Neural cell (in vitro differentiated cells): ENCODE measurements at regions not wholly inside any gene's neighbourhood (a gene's known extent, or its start where the extent isn't known, plus 50 kb on each side); places are given as distances from the start of the nearest gene placed in this dataset.

Experiments used
- MXI1 ChIP-seq: fragments of 450-650 bp; conservative IDR thresholded peaks from 2 replicates; pipeline ENCODE4 v1.6.1; 2014; ENCODE audit warnings: antibody characterized with exemption, mild to moderate bottlenecking; ENCODE audit not compliant: poor library complexity, severe bottlenecking
- TAF1 ChIP-seq: IDR thresholded peaks from 2 replicates; pipeline ENCODE4 v1.6.1; 2012; ENCODE audit warnings: low read depth

DNA sequence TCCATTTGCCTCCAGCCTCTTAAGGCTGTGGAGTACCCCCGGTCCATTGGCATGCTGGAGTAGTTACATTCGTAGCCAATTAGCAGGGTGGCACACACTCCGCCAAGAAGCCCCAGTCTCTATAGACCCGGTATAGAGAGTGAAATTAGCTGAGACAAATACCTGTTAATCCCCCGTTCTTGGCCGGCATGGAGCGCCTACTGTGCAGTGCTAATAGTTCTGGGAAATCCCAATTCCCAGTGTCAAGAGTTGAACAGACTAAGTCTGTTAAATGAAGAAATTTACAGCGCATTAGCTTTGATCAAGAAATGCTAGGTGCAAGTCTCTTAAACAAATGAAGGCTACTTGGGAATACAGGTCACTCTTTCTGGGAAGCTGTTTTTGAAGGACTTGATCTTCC lies 127.8 kb upstream of the ARX start:
- TF ChIP-seq TAF1 = no peak
- TF ChIP-seq MXI1 = no peak
